Gastrocnemius medialis (tissue), 4 donors: ENCODE measurements at regions not wholly inside any gene's neighbourhood (a gene's known extent, or its start where the extent isn't known, plus 50 kb on each side); places are given as distances from the start of the nearest gene placed in this dataset.
"Not testable (repeated sequence)": the region's sequence is repeated elsewhere in the genome, so short reads cannot be mapped to it uniquely, and the experiment has no call there.

Experiments
- ATAC-seq, 2 donors: fragments of 150-250 bp; one replicate each; pipeline ENCODE4 v1.9.1; 2016
- DNase-seq, 2 donors: peaks; one replicate each; pipeline ENCODE4 v3.0.0-alpha.2; 2019
- H3K27ac ChIP-seq, 4 donors: fragments of 200-600 bp; sonication (generic); 1 replicate in 1 of 4; 2 replicates in 3 of 4; pipeline ENCODE4 v1.5.1; 2016 to 2018; ENCODE audit warnings: mild to moderate bottlenecking in 2 of 4, moderate library complexity in 1 of 4
- H3K27me3 ChIP-seq, 3 donors: fragments of 200-600 bp; sonication (generic) in 2 of 3; 1 replicate in 1 of 3; 2 replicates in 2 of 3; pipeline versions ENCODE4 v1.5.1 to v1.6.0; 2016 to 2019; ENCODE audit warnings: mild to moderate bottlenecking in 1 of 3, moderate library complexity in 1 of 3
- H3K36me3 ChIP-seq, 2 donors: fragments of 200-600 bp; sonication (generic) in 1 of 2; one replicate each; pipeline ENCODE4 v1.5.1; 2017 to 2018
- H3K4me1 ChIP-seq, 2 donors: fragments of 200-600 bp; sonication (generic) in 1 of 2; one replicate each; pipeline ENCODE4 v1.5.1; 2016 to 2017; ENCODE audit warnings: mild to moderate bottlenecking in 2 of 2
- H3K4me3 ChIP-seq, 4 donors: fragments of 200-600 bp; sonication (generic) in 3 of 4; 1 replicate in 1 of 4; 2 replicates in 3 of 4; pipeline ENCODE4 v1.5.1; 2016 to 2019; ENCODE audit warnings: mild to moderate bottlenecking in 2 of 4
- H3K9me3 ChIP-seq, 3 donors: fragments of 200-600 bp; sonication (generic) in 2 of 3; 1 replicate in 1 of 3; 2 replicates in 2 of 3; pipeline ENCODE4 v1.5.1; 2016 to 2019
- POLR2A ChIP-seq, 2 donors: fragments of 450-650 bp; IDR thresholded peaks; one replicate each; pipeline ENCODE4 v1.6.1; 2017; ENCODE audit warnings: antibody characterized with exemption in 2 of 2, mild to moderate bottlenecking in 2 of 2, moderate library complexity in 2 of 2
- in situ Hi-C, 4 donors: fragments of 200-750 bp; cut with MboI; loops; one replicate each; pipeline versions ENCODE4 v1.15.0 to v1.8.0; 2017; ENCODE audit warnings: low sequenced_read_pairs in 4 of 4
- intact Hi-C: fragments of 100-400 bp; cut with DNase I; formaldehyde crosslinking; loops from one replicate; pipeline ENCODE4 v1.15.1; 2023; ENCODE audit warnings: low total_unique reads
- TF ChIP-seq, protein P1 (sequence below), 5 experiments: fragments of 450-650 bp in 3 of 5; fragments of 200-600 bp in 2 of 5; sonication (generic) in 2 of 5; IDR thresholded peaks in 4 of 5; conservative IDR thresholded peaks in 1 of 5; 1 replicate in 4 of 5; 2 replicates in 1 of 5; pipeline ENCODE4 v1.5.1; 2016 to 2019; ENCODE audit warnings: antibody characterized with exemption in 5 of 5, mild to moderate bottlenecking in 3 of 5, moderate library complexity in 3 of 5

DNA sequence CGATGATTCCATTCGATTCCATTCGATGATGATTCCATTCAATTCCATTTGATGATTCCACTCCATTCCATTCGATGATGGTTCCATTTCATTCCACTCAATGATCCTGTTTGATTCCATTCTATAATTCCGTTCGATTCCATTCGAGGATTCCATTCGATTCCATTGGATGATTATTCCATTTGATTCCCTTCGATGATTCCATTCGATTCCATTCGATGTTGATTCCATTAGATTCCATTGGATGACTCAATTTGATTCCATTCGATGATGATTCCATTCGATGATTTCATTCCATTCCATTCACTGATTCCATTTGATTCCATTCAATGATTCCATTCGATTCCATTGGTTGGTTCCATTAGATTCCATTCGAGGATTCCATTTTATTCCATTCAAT lies 1084.4 kb downstream of the RPIA start:
- no peaks in the 10 kb centered on the region for H3K27me3 ChIP-seq
- in situ Hi-C loops (no loop called here), intact Hi-C loops (no loop called here)
- no peak overlapping the region for H3K27ac ChIP-seq
- no peak overlapping the region for H3K4me3 ChIP-seq
- DNase-seq (no peak), ATAC-seq (no peak)
- H3K4me1 ChIP-seq, result no peaks in the 10 kb centered on the region
- TF ChIP-seq, protein P1, sequence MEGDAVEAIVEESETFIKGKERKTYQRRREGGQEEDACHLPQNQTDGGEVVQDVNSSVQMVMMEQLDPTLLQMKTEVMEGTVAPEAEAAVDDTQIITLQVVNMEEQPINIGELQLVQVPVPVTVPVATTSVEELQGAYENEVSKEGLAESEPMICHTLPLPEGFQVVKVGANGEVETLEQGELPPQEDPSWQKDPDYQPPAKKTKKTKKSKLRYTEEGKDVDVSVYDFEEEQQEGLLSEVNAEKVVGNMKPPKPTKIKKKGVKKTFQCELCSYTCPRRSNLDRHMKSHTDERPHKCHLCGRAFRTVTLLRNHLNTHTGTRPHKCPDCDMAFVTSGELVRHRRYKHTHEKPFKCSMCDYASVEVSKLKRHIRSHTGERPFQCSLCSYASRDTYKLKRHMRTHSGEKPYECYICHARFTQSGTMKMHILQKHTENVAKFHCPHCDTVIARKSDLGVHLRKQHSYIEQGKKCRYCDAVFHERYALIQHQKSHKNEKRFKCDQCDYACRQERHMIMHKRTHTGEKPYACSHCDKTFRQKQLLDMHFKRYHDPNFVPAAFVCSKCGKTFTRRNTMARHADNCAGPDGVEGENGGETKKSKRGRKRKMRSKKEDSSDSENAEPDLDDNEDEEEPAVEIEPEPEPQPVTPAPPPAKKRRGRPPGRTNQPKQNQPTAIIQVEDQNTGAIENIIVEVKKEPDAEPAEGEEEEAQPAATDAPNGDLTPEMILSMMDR (IDR thresholded peaks at IDR 0.05 in 4 of 5, conservative IDR thresholded peaks at IDR 0.05 in 1 of 5), result no peak
- TF ChIP-seq POLR2A (IDR thresholded peaks at IDR 0.05), result no peak
- H3K9me3 ChIP-seq, result peaks cover 0 to 34% (median 0%) of the 10 kb centered on the region in 3 donors
- H3K36me3 ChIP-seq, result no peaks in the 10 kb centered on the region

DNA sequence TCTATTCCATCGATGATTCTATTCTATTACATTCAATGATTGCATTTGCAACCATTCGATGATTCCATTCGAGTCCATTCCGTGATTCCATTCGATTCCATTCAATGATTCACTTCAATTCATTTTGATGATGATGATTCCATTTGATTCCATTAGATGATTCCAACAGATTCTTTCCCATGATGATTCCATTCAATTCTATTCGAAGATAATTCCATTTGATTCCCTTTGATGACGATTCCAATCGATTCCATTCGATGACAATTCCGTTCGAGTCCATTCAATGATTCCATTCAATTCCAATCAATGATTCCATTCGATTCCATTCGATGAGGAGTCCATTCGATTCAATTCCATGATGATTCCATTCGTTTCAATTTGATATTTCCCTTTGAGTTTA lies 1088.8 kb downstream of the RPIA start:
- Histone ChIP-seq H3K4me1 (no peaks in the 10 kb centered on the region), H3K27me3 (no peaks in the 10 kb centered on the region), H3K36me3 (no peaks in the 10 kb centered on the region), H3K4me3 (no peak overlapping the region), H3K27ac (no peak overlapping the region), H3K9me3 (peaks cover 0 to 41% (median 0%) of the 10 kb centered on the region in 3 donors)
- ATAC-seq, result no peak
- in situ Hi-C loops, result no loop called here
- intact Hi-C loops, result no loop called here
- TF ChIP-seq POLR2A (IDR thresholded peaks at IDR 0.05), result no peak
- TF ChIP-seq, protein P1 (IDR thresholded peaks at IDR 0.05 in 4 of 5, conservative IDR thresholded peaks at IDR 0.05 in 1 of 5), result no peak
- no peak for DNase-seq

DNA sequence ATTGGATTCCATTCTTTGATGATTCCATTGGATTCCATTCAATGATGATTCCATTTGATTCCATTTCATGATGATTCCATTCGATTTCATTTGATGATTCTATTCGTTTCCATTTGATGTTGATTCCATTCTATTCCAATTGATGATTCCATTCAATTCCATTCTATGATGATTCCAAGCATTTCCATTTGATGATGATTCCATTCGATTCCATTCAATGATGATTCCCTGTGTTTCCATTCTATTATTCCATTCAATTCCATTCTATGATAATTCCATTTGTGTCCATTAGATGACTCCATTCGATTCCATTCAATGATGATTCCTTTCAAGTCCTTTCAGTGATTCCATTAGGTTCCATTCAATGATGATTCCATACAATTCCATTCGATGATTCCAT lies 1090.5 kb downstream of the RPIA start:
- intact Hi-C loops, result no loop called here
- Histone ChIP-seq H3K36me3 (no peaks in the 10 kb centered on the region), H3K9me3 (peaks cover 0 to 24% (median 4%) of the 10 kb centered on the region in 3 donors), H3K27me3 (no peaks in the 10 kb centered on the region), H3K4me1 (no peaks in the 10 kb centered on the region), H3K4me3 (no peak overlapping the region), H3K27ac (no peak overlapping the region)
- ATAC-seq (no peak), DNase-seq (no peak)
- TF ChIP-seq POLR2A (IDR thresholded peaks at IDR 0.05), result no peak
- TF ChIP-seq, protein P1 (IDR thresholded peaks at IDR 0.05 in 4 of 5, conservative IDR thresholded peaks at IDR 0.05 in 1 of 5), result no peak
- in situ Hi-C loops, result no loop called here

DNA sequence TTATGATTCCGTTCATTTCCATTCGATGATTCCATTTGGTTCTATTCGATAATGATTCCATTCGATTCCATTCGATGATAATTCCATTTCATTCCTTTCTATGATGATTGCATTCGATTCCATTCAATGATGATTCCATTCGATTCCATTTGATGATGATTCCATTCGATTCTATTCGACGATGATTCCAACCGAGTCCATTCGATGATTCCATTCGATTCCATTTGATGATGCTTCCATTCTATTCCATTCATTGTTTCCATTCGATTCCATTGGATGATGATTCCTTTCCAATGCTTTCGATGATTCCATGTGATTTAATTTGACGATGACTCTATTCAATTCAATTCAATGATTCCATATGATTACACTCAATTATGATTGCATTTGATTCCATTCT lies 1093.5 kb downstream of the RPIA start:
- no peak overlapping the region for H3K27ac ChIP-seq
- TF ChIP-seq POLR2A (IDR thresholded peaks at IDR 0.05), result no peak
- TF ChIP-seq, protein P1 (IDR thresholded peaks at IDR 0.05 in 4 of 5, conservative IDR thresholded peaks at IDR 0.05 in 1 of 5), result no peak
- no peak for ATAC-seq
- no peaks in the 10 kb centered on the region for H3K27me3 ChIP-seq
- no peaks in the 10 kb centered on the region for H3K4me1 ChIP-seq
- in situ Hi-C loops, result no loop called here
- no peak overlapping the region for H3K4me3 ChIP-seq
- intact Hi-C loops, result no loop called here
- no peaks in the 10 kb centered on the region for H3K36me3 ChIP-seq
- DNase-seq, result no peak
- peaks cover 0 to 19% (median 9%) of the 10 kb centered on the region in 3 donors for H3K9me3 ChIP-seq

DNA sequence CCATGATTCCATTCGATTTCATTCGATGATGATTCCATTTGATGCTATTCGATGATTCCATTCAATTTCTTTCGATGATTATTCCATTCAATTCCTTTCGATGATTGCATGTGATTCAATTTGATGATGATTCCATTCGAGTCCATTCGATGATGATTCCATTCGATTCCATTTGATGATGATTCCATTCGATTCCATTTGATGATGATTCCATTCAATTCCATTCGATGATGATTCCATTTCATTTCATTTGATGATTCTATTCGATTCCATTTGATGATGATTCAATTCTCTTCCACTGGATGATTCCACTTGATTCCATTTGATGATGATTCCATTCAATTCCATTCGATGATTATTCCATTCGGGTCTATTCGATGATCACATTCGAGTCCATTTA lies 1094.1 kb downstream of the RPIA start:
- H3K4me1 ChIP-seq, ATAC-seq, H3K4me3 ChIP-seq, H3K36me3 ChIP-seq, DNase-seq, H3K27me3 ChIP-seq, in situ Hi-C loops, intact Hi-C loops, H3K27ac ChIP-seq: not testable (repeated sequence)
- H3K9me3 ChIP-seq, result peaks cover 0 to 20% (median 9%) of the 10 kb centered on the region in 3 donors

DNA sequence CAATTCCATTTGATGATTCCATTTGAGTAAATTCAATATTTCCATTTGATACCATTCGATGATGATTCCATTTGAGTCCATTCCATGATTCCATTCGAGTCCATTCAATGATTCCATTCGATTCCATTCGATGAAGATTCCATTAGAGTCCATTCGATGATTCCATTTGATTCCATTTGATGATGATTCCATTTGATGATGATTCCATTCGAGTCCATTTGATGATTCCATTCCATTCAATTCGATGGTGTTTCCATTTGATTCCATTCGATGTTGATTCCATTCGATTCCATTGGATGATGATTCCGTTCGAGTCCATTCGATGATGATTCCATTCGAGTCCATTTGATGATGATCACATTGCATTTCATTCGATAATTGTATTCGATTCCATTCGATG lies 1095.2 kb downstream of the RPIA start:
- H3K36me3 ChIP-seq, intact Hi-C loops, H3K27me3 ChIP-seq, DNase-seq, ATAC-seq, H3K4me3 ChIP-seq, in situ Hi-C loops, H3K4me1 ChIP-seq, H3K27ac ChIP-seq: not testable (repeated sequence)
- peaks cover 0 to 20% (median 7%) of the 10 kb centered on the region in 3 donors for H3K9me3 ChIP-seq

DNA sequence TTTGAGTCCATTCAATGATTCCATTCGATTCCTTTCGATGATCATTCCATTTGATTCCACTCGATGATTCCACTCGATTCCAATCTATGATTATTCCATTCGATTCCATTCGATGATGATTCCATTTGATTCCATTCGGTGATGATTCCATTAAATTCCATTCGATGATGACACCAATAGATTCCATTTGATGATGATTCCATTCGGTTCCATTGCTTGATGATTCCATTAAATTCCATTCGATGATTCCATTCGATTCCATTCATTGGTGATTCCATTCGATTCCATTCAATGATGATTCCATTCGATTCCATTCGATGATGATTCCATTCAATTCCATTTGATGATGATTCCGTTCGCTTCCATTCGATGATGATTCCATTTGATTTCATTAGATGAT lies 1104.1 kb downstream of the RPIA start:
- intact Hi-C loops, DNase-seq, H3K4me3 ChIP-seq, H3K27me3 ChIP-seq, H3K27ac ChIP-seq, in situ Hi-C loops, H3K4me1 ChIP-seq, H3K36me3 ChIP-seq, ATAC-seq: not testable (repeated sequence)
- H3K9me3 ChIP-seq, result peaks cover 0 to 10% (median 6%) of the 10 kb centered on the region in 3 donors
